AG10803 (cell line): ENCODE measurements at regions not wholly inside any gene's neighbourhood (a gene's known extent, or its start where the extent isn't known, plus 50 kb on each side); places are given as distances from the start of the nearest gene placed in this dataset.

ENCODE experiments used
- DNase-seq: peaks from one replicate; pipeline ENCODE4 v3.0.0; 2010; ENCODE audit warnings: low read depth
- H3K4me3 ChIP-seq: 2 replicates; pipeline ENCODE4 v1.5.1; 2011; ENCODE audit warnings: mild to moderate bottlenecking, low read length, control low read depth
- TF ChIP-seq, protein P1 (sequence below): conservative IDR thresholded peaks from 2 replicates; pipeline ENCODE4 v1.5.1; 2011; ENCODE audit warnings: mild to moderate bottlenecking, low read length, control low read depth, inconsistent platforms

DNA sequence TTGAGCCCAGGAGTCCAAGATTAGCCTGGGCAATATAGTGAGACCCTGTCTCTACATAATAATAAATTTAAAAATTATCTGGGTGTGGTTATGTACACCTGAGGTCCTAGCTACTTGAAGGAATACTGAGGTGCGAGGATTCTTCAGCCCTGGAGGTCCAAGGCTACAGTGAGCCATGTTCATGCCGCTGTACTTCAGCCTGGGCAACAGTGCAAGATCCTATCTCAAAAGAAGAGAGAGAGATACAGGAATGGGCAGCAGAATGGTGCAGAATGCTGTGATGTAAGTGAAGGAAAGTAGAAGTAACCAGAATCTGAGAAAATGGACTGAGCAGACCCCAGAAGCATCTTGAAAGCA lies 62.7 kb upstream of the EXOC4 start:
- DNase-seq = no peak
- TF ChIP-seq, protein P1, sequence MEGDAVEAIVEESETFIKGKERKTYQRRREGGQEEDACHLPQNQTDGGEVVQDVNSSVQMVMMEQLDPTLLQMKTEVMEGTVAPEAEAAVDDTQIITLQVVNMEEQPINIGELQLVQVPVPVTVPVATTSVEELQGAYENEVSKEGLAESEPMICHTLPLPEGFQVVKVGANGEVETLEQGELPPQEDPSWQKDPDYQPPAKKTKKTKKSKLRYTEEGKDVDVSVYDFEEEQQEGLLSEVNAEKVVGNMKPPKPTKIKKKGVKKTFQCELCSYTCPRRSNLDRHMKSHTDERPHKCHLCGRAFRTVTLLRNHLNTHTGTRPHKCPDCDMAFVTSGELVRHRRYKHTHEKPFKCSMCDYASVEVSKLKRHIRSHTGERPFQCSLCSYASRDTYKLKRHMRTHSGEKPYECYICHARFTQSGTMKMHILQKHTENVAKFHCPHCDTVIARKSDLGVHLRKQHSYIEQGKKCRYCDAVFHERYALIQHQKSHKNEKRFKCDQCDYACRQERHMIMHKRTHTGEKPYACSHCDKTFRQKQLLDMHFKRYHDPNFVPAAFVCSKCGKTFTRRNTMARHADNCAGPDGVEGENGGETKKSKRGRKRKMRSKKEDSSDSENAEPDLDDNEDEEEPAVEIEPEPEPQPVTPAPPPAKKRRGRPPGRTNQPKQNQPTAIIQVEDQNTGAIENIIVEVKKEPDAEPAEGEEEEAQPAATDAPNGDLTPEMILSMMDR = no peak
- no peak overlapping the region for H3K4me3 ChIP-seq

DNA sequence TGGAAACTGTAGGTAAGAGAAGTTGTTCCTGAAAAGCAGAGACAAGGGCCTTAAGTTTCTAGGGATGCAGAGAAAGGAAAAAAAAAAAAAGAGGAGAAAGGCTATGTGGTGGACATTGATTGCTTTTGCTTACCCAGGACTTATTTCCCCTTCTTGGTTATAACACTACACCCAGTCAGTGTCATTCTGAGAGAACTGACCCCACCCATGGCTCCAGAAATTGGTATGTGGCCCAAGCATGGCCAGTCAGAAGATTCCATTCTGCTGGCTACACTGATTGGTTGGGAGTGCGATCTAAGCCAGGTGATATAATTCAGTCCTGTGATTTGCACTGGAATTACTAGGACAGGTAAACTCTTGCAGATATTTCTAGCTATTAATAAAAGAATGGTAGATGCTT lies 62.2 kb upstream of the EXOC4 start:
- H3K4me3 ChIP-seq = no peak overlapping the region
- TF ChIP-seq, protein P1 = no peak
- DNase-seq = no peak

DNA sequence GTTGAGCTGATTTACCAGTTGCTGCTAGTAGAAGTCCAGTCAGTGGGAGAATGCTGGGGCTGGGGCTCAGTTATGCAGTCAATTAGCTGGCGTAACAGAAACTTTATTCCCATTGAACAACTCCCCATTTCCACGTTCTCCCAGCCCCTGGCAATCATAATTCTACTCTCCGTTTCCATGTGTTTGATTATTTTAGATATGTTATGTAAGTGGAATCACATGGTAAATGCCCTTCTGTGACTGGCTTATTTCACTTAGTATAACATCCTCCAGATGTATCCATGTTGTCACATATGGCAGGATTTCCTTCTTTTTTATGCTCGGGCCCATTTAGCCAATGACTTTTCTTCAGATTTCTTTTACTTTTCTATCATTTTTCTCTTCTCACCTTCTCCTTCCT lies 61.1 kb upstream of the EXOC4 start:
- TF ChIP-seq, protein P1 = no peak
- no peak overlapping the region for H3K4me3 ChIP-seq
- DNase-seq = no peak

DNA sequence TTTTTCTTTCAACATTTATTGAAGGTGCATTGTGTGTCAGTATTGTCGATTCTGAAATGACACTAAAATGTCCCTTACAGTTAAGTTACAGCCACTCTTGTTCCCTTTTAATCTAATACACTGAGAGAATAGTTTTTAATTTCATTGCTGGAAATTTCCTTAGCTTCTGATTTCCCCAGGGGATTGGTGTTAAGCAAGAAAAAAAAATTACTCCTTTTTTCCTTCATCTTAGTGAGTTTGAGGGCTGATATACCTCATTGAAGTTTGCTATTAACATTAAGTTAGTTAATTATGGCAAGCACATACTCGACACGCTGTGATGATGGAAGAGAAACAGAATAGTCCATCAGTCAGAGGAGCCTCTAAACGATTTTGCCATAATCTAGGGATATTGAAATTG lies 57.0 kb upstream of the EXOC4 start:
- no peak for DNase-seq
- TF ChIP-seq, protein P1 = no peak
- no peak overlapping the region for H3K4me3 ChIP-seq

DNA sequence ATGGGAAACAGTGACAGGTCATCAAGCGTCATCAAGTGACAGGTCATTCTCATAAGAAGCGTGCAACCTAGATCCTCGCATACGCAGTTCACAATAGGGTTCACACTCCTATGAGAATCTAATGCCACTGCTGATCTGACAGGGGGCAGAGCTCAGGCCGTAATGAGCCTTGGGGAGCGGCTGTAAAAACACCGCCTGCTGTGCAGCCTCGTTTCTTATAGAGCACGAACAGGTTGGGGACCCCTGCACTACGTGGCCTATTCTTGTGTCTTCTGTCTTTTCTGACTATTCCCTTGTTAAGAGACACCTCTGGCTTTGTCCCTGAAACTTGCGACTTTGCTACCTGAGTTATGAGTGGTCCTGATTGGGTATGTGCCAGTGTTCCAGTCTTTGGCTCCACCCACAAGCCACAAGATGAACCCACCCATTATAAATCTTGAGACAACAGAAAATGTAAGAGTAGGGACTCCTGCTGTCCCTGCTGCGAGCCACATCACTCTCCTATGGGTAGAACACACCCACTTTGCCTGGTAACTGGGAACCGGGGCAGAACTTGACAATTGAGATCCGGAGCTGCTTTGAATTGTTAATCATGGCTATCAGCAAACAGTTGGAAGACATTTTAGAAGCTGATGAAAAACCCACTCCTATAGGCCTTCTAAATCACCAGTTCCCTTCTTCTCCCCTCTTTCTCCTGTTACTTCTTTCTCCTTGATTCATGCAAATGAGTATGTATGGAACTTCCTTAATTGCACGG lies 55.8 kb upstream of the EXOC4 start:
- H3K4me3 ChIP-seq = no peak overlapping the region
- TF ChIP-seq, protein P1 = no peak
- DNase-seq = no peak

DNA sequence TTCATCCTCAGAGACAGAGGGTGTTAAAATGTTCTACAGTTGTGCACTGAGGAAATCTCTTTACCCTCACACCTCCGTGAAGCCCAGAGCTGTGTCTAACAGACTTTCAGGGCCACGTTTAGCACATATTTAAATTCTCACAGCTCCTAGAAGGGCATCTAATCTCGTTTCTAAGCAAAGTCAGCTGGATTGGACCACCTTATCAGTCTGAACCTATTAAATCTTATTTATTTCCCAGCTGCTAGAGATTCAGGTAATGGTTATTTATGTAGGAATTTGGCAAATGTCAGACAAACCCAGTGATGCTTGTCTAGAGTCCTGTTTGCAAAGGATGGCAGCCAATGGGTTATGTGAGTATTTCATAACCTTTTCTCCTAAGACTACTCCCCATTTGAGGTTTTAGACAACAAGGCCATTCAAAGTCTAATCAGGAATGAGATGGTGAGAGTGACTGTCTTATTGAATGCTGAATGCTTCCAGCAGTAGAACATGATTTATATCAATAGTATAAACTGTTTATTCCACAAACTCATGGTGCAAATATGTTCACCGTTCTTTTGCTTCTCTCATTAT lies 54.8 kb upstream of the EXOC4 start:
- DNase-seq = no peak
- no peak overlapping the region for H3K4me3 ChIP-seq

More for the DNA sequence above, 54.8 kb upstream of the EXOC4 start:
- TF ChIP-seq, protein P1 = no peak
